SU-DHL-6 (cell line): ENCODE measurements at regions not wholly inside any gene's neighbourhood (a gene's known extent, or its start where the extent isn't known, plus 50 kb on each side); places are given as distances from the start of the nearest gene placed in this dataset.

Experiments
- H2AFZ ChIP-seq: fragments of 200-600 bp; sonication (generic); 2 replicates; pipeline ENCODE4 v1.6.1; 2014; ENCODE audit warnings: low read depth, mild to moderate bottlenecking, moderate library complexity, mixed read lengths, antibody characterized with exemption, low read length; ENCODE audit not compliant: severe bottlenecking
- H3F3A ChIP-seq: fragments of 200-600 bp; shearing (Covaris generic); 2 replicates; pipeline ENCODE4 v1.6.0; 2016; ENCODE audit warnings: antibody characterized with exemption, mild to moderate bottlenecking; ENCODE audit not compliant: insufficient read depth
- H3K27ac ChIP-seq: fragments of 200-600 bp; sonication (generic); 2 replicates; pipeline ENCODE4 v1.5.1; 2016; ENCODE audit warnings: low read depth, mild to moderate bottlenecking, low read length, moderate library complexity, mixed read lengths
- H3K27me3 ChIP-seq: fragments of 200-600 bp; sonication (generic), shearing (Covaris generic); 2 replicates; pipeline ENCODE4 v1.6.0; 2014; ENCODE audit warnings: mild to moderate bottlenecking, low read length
- H3K36me3 ChIP-seq: fragments of 200-600 bp; sonication (generic); 2 replicates; pipeline ENCODE4 v1.6.1; 2014; ENCODE audit warnings: mild to moderate bottlenecking, low read length, mixed read lengths
- H3K4me2 ChIP-seq: fragments of 300-600, 200-600 bp; shearing (Covaris generic), sonication (generic); 2 replicates; pipeline ENCODE4 v1.6.0; 2014; ENCODE audit warnings: low read length, low read depth, mild to moderate bottlenecking; ENCODE audit not compliant: poor library complexity, severe bottlenecking
- H3K4me3 ChIP-seq: fragments of 200-600 bp; sonication (generic); 2 replicates; pipeline ENCODE4 v1.5.1; 2014; ENCODE audit warnings: antibody characterized with exemption, low read length, mild to moderate bottlenecking, mixed read lengths; ENCODE audit not compliant: insufficient read depth, poor library complexity, severe bottlenecking
- H3K79me2 ChIP-seq: fragments of 200-600 bp; sonication (generic); 2 replicates; pipeline ENCODE4 v1.6.1; 2014; ENCODE audit warnings: mild to moderate bottlenecking, low read length, moderate library complexity; ENCODE audit not compliant: insufficient read depth
- H3K9ac ChIP-seq: fragments of 200-600 bp; sonication (generic); 2 replicates; pipeline ENCODE4 v1.7.0; 2014; ENCODE audit warnings: mild to moderate bottlenecking, low read length
- H3K9me2 ChIP-seq: fragments of 200-600 bp; sonication (generic); replicated peaks from 2 replicates; pipeline ENCODE4 v1.6.1; 2014; ENCODE audit warnings: low read length; ENCODE audit not compliant: insufficient read depth
- H3K9me3 ChIP-seq: fragments of 200-600 bp; sonication (generic); 2 replicates; pipeline ENCODE4 v1.6.1; 2014; ENCODE audit warnings: low read length, mixed read lengths; ENCODE audit not compliant: insufficient read depth
- H4K20me1 ChIP-seq: fragments of 200-600 bp; sonication (generic); 2 replicates; pipeline ENCODE4 v1.6.1; 2014; ENCODE audit warnings: low read depth, mild to moderate bottlenecking, antibody characterized with exemption, low read length, moderate library complexity, mixed read lengths
- CTCF ChIP-seq: fragments of 200-600 bp; sonication (generic); IDR thresholded peaks from one replicate; pipeline ENCODE4 v1.5.1; 2017; ENCODE audit warnings: antibody characterized with exemption, mild to moderate bottlenecking, low read length, moderate library complexity; ENCODE audit not compliant: insufficient read depth, poor library complexity, severe bottlenecking
- EZH2phosphoT487 ChIP-seq: fragments of 200-600 bp; sonication (generic), shearing (Covaris generic); conservative IDR thresholded peaks from 2 replicates; pipeline ENCODE4 v1.6.1; 2018; ENCODE audit warnings: mild to moderate bottlenecking, antibody characterized with exemption, low read length, moderate library complexity, mixed read lengths

- Histone ChIP-seq H3K4me2 (no peak overlapping the region), H3K9me3 (no peaks in the 10 kb centered on the region), H3K9ac (no peak overlapping the region), H3K4me3 (no peak overlapping the region), H3K27me3 (no peaks in the 10 kb centered on the region), H3F3A (no peaks in the 10 kb centered on the region), H4K20me1 (no peaks in the 10 kb centered on the region), H3K79me2 (no peaks in the 10 kb centered on the region), H3K9me2 (no peaks in the 10 kb centered on the region), H3K27ac (no peak overlapping the region), H2AFZ (no peak overlapping the region), H3K36me3 (no peaks in the 10 kb centered on the region)
- TF ChIP-seq EZH2phosphoT487 (no peak), CTCF (no peak)
Observed at GRCh38 chr1:83617883-83618282, 381.0 kb downstream of the TTLL7 start.

- Histone ChIP-seq H3K27me3 (no peaks in the 10 kb centered on the region), H3K79me2 (no peaks in the 10 kb centered on the region), H3K36me3 (no peaks in the 10 kb centered on the region), H3K9ac (no peak overlapping the region), H3K9me3 (no peaks in the 10 kb centered on the region), H4K20me1 (no peaks in the 10 kb centered on the region), H3K4me2 (no peak overlapping the region), H3K4me3 (no peak overlapping the region), H3F3A (no peaks in the 10 kb centered on the region), H3K27ac (no peak overlapping the region), H3K9me2 (no peaks in the 10 kb centered on the region), H2AFZ (no peak overlapping the region)
- TF ChIP-seq EZH2phosphoT487 (no peak), CTCF (no peak)
Observed at GRCh38 chr1:83615370-83615769, 383.6 kb downstream of the TTLL7 start.

GRCh38 chr1:83606416-83606955 is 392.4 kb downstream of the TTLL7 start:
- Histone ChIP-seq H3K9ac (no peak overlapping the region), H3K27ac (no peak overlapping the region), H3F3A (no peaks in the 10 kb centered on the region), H3K9me3 (no peaks in the 10 kb centered on the region), H3K4me3 (no peak overlapping the region), H4K20me1 (no peaks in the 10 kb centered on the region), H3K9me2 (no peaks in the 10 kb centered on the region), H3K4me2 (no peak overlapping the region), H3K79me2 (no peaks in the 10 kb centered on the region), H3K36me3 (no peaks in the 10 kb centered on the region), H2AFZ (no peak overlapping the region), H3K27me3 (no peaks in the 10 kb centered on the region)
- TF ChIP-seq CTCF (no peak), EZH2phosphoT487 (no peak)
